Breast epithelium (tissue), 3 donors: ENCODE measurements at regions not wholly inside any gene's neighbourhood (a gene's known extent, or its start where the extent isn't known, plus 50 kb on each side); places are given as distances from the start of the nearest gene placed in this dataset.

Experiments
- CTCF ChIP-seq, 3 donors: fragments of 450-650 bp; IDR thresholded peaks; one replicate each; pipeline ENCODE4 v1.5.1; 2016 to 2017; ENCODE audit warnings: antibody characterized with exemption in 3 of 3, mild to moderate bottlenecking in 3 of 3, moderate library complexity in 3 of 3
- POLR2A ChIP-seq: fragments of 450-650 bp; IDR thresholded peaks from one replicate; pipeline ENCODE4 v1.6.1; 2016; ENCODE audit warnings: antibody characterized with exemption, mild to moderate bottlenecking, moderate library complexity
- POLR2AphosphoS5 ChIP-seq, 3 donors: sonication (generic); formaldehyde crosslinking; IDR thresholded peaks; one replicate each; pipeline ENCODE4 v1.6.1; 2017; ENCODE audit warnings: antibody characterized with exemption in 3 of 3

DNA sequence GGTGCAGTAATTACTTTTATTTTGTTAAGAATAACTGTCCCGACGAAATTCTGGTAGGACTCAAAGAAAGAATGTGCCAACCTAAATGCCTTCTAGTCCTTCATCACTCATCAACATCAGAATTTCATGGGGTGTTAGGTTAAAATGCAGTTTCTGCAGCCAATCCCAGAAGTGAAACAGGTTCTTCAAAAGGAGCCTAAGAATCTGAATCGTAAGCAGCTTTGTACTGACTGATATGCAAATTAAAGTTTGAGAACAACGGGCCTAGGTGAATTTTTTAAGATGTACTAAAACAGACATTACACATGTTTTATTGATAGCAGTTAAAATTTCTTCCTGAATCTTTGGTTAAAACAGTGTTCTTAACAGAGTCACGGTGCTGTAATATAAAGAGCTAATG is 140.3 kb upstream of the ZC3H15 start:
- TF ChIP-seq CTCF (IDR thresholded peaks at IDR 0.05) (no peak), POLR2AphosphoS5 (IDR thresholded peaks at IDR 0.05) (no peak), POLR2A (no peak)
